GM23338 (cell line): ENCODE measurements at regions not wholly inside any gene's neighbourhood (a gene's known extent, or its start where the extent isn't known, plus 50 kb on each side); places are given as distances from the start of the nearest gene placed in this dataset.

Experiments
- ATAC-seq: fragments of 200-7000 bp; cut with Tn5 transposase; 3 replicates; pipeline ENCODE4 v1.9.1; 2020
- DNase-seq: peaks from one replicate; pipeline ENCODE4 v3.0.0-alpha.2; 2015; ENCODE audit warnings: low spot score
- H2AFZ ChIP-seq: fragments of 200-600 bp; sonication (generic); 2 replicates; pipeline ENCODE4 v1.8.0; 2016; ENCODE audit warnings: antibody characterized with exemption, mild to moderate bottlenecking, moderate library complexity
- H3F3A ChIP-seq: fragments of 200-600 bp; sonication (generic); replicated peaks from 2 replicates; pipeline ENCODE4 v1.8.0; 2017; ENCODE audit warnings: antibody characterized with exemption, mixed run types, low read depth
- H3K27ac ChIP-seq: fragments of 200-600 bp; sonication (generic); 2 replicates; pipeline ENCODE4 v1.6.1; 2016; ENCODE audit warnings: low read depth
- H3K27me3 ChIP-seq: fragments of 200-600 bp; sonication (generic); 2 replicates; pipeline ENCODE4 v1.8.0; 2016; ENCODE audit warnings: mild to moderate bottlenecking, mixed run types, moderate library complexity; ENCODE audit not compliant: insufficient read depth
- H3K36me3 ChIP-seq: fragments of 200-600 bp; sonication (generic); 2 replicates; pipeline ENCODE4 v1.8.0; 2016; ENCODE audit warnings: mild to moderate bottlenecking; ENCODE audit not compliant: insufficient read depth
- H3K4me1 ChIP-seq: fragments of 200-600 bp; sonication (generic); 2 replicates; pipeline ENCODE4 v1.8.0; 2016; ENCODE audit warnings: mild to moderate bottlenecking, moderate library complexity; ENCODE audit not compliant: insufficient read depth
- H3K4me2 ChIP-seq: fragments of 200-600 bp; sonication (generic); 2 replicates; pipeline ENCODE4 v1.7.1; 2017; ENCODE audit warnings: mixed run types
- H3K4me3 ChIP-seq: fragments of 200-600 bp; sonication (generic); 2 replicates; pipeline ENCODE4 v1.6.1; 2016; ENCODE audit warnings: mixed run types
- H3K79me2 ChIP-seq: fragments of 200-600 bp; sonication (generic); replicated peaks from 2 replicates; pipeline ENCODE4 v1.8.0; 2017; ENCODE audit warnings: mild to moderate bottlenecking; ENCODE audit not compliant: insufficient read depth
- H3K9me2 ChIP-seq: fragments of 200-600 bp; sonication (generic); 2 replicates; pipeline ENCODE4 v1.8.0; 2017; ENCODE audit not compliant: insufficient read depth
- H4K20me1 ChIP-seq: fragments of 200-600 bp; sonication (generic); replicated peaks from 2 replicates; pipeline ENCODE4 v1.8.0; 2017; ENCODE audit warnings: mild to moderate bottlenecking; ENCODE audit not compliant: insufficient read depth
- H3K27ac Mint-ChIP-seq: 2 replicates; pipeline ENCODE4 v1.8.0; 2020; ENCODE audit warnings: inconsistent platforms, mild to moderate bottlenecking, moderate library complexity, mixed read lengths
- H3K27me3 Mint-ChIP-seq: 3 replicates; pipeline ENCODE4 v1.8.0; 2022; ENCODE audit warnings: low read depth, mild to moderate bottlenecking, moderate library complexity, mixed read lengths, inconsistent platforms; ENCODE audit not compliant: insufficient read depth, poor library complexity
- H3K36me3 Mint-ChIP-seq: 3 replicates; pipeline ENCODE4 v1.8.0; 2021; ENCODE audit warnings: low read depth, mild to moderate bottlenecking, inconsistent platforms, moderate library complexity, mixed read lengths
- H3K4me1 Mint-ChIP-seq: 3 replicates; pipeline ENCODE4 v1.8.0; 2020; ENCODE audit warnings: mild to moderate bottlenecking, inconsistent platforms, mixed read lengths
- H3K4me3 Mint-ChIP-seq: 3 replicates; pipeline ENCODE4 v1.8.0; 2021; ENCODE audit warnings: moderate library complexity, mild to moderate bottlenecking, inconsistent platforms, mixed read lengths
- H3K9me3 Mint-ChIP-seq: 3 replicates; pipeline ENCODE4 v1.8.0; 2020; ENCODE audit warnings: moderate library complexity, mild to moderate bottlenecking, inconsistent platforms, mixed read lengths
- CREB1 ChIP-seq: fragments of 250-450 bp; sonication (Bioruptor Pico); IDR thresholded peaks from 2 replicates; pipeline ENCODE4 v1.5.0; 2020; ENCODE audit warnings: low read depth, mild to moderate bottlenecking, moderate library complexity
- EZH2 ChIP-seq: fragments of 200-600 bp; sonication (generic); IDR thresholded peaks from one replicate; pipeline ENCODE4 v1.8.0; 2017; ENCODE audit warnings: antibody characterized with exemption, mild to moderate bottlenecking, low read depth; ENCODE audit not compliant: unreplicated experiment
- NANOG ChIP-seq: IDR thresholded peaks from 2 replicates; pipeline ENCODE4 v1.6.1; 2016; ENCODE audit warnings: antibody characterized with exemption, borderline replicate concordance
- POLR2AphosphoS5 ChIP-seq: IDR thresholded peaks from 2 replicates; pipeline ENCODE4 v1.6.1; 2016; ENCODE audit warnings: antibody characterized with exemption, low read depth
- ZNF114 ChIP-seq: fragments of 250-450 bp; sonication (Bioruptor Pico); IDR thresholded peaks from 2 replicates; pipeline ENCODE4 v1.5.0; 2020; ENCODE audit warnings: mild to moderate bottlenecking, moderate library complexity
- TF ChIP-seq, protein P1 (sequence below): fragments of 250-450 bp; sonication (Bioruptor Pico); IDR thresholded peaks from 2 replicates; pipeline ENCODE4 v1.5.0; 2020; ENCODE audit warnings: mild to moderate bottlenecking, moderate library complexity
- TF ChIP-seq, protein P2 (sequence below), 2 experiments: fragments of 200-600 bp in 1 of 2; sonication (generic) in 1 of 2; conservative IDR thresholded peaks; 2 replicates each; pipeline versions ENCODE4 v1.5.1 to v1.6.1; 2016 to 2017; ENCODE audit warnings: antibody characterized with exemption in 2 of 2, low read depth in 2 of 2, mild to moderate bottlenecking in 2 of 2, moderate library complexity in 1 of 2
- TF ChIP-seq, protein P3 (sequence below): IDR thresholded peaks from 2 replicates; pipeline ENCODE4 v1.6.1; 2016; ENCODE audit warnings: antibody characterized with exemption
- TF ChIP-seq, protein P4 (sequence below): IDR thresholded peaks from one replicate; pipeline ENCODE4 v1.6.1; 2018; ENCODE audit warnings: antibody characterized with exemption; ENCODE audit not compliant: unreplicated experiment

DNA sequence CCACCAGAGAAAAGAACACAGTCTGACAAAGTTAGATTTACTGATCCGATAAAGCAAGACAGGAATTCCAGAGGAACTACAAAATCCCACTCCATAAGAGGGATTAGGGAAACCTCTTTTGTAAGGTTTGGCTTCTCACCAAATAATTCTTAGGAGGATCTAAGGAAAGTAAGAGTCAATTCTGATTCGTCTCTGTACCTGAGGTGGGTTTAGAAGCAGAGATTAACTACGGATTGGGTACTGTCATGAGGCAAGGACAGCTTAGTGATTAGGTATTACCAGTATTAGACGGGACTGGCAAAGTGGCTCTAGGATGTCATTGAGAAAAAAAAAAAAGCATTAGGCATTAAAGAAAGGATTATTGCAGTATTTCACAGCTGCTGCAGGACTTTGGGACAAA is 371.7 kb upstream of the BRINP3 start (continued):
- TF ChIP-seq, protein P1, sequence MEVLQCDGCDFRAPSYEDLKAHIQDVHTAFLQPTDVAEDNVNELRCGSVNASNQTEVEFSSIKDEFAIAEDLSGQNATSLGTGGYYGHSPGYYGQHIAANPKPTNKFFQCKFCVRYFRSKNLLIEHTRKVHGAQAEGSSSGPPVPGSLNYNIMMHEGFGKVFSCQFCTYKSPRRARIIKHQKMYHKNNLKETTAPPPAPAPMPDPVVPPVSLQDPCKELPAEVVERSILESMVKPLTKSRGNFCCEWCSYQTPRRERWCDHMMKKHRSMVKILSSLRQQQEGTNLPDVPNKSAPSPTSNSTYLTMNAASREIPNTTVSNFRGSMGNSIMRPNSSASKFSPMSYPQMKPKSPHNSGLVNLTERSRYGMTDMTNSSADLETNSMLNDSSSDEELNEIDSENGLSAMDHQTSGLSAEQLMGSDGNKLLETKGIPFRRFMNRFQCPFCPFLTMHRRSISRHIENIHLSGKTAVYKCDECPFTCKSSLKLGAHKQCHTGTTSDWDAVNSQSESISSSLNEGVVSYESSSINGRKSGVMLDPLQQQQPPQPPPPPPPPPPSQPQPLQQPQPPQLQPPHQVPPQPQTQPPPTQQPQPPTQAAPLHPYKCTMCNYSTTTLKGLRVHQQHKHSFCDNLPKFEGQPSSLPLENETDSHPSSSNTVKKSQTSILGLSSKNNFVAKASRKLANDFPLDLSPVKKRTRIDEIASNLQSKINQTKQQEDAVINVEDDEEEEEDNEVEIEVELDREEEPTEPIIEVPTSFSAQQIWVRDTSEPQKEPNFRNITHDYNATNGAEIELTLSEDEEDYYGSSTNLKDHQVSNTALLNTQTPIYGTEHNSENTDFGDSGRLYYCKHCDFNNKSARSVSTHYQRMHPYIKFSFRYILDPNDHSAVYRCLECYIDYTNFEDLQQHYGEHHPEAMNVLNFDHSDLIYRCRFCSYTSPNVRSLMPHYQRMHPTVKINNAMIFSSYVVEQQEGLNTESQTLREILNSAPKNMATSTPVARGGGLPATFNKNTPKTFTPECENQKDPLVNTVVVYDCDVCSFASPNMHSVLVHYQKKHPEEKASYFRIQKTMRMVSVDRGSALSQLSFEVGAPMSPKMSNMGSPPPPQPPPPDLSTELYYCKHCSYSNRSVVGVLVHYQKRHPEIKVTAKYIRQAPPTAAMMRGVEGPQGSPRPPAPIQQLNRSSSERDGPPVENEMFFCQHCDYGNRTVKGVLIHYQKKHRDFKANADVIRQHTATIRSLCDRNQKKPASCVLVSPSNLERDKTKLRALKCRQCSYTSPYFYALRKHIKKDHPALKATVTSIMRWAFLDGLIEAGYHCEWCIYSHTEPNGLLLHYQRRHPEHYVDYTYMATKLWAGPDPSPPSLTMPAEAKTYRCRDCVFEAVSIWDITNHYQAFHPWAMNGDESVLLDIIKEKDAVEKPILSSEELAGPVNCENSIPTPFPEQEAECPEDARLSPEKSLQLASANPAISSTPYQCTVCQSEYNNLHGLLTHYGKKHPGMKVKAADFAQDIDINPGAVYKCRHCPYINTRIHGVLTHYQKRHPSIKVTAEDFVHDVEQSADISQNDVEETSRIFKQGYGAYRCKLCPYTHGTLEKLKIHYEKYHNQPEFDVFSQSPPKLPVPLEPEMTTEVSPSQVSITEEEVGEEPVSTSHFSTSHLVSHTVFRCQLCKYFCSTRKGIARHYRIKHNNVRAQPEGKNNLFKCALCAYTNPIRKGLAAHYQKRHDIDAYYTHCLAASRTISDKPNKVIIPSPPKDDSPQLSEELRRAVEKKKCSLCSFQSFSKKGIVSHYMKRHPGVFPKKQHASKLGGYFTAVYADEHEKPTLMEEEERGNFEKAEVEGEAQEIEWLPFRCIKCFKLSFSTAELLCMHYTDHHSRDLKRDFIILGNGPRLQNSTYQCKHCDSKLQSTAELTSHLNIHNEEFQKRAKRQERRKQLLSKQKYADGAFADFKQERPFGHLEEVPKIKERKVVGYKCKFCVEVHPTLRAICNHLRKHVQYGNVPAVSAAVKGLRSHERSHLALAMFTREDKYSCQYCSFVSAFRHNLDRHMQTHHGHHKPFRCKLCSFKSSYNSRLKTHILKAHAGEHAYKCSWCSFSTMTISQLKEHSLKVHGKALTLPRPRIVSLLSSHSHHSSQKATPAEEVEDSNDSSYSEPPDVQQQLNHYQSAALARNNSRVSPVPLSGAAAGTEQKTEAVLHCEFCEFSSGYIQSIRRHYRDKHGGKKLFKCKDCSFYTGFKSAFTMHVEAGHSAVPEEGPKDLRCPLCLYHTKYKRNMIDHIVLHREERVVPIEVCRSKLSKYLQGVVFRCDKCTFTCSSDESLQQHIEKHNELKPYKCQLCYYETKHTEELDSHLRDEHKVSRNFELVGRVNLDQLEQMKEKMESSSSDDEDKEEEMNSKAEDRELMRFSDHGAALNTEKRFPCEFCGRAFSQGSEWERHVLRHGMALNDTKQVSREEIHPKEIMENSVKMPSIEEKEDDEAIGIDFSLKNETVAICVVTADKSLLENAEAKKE: no peak
- TF ChIP-seq POLR2AphosphoS5 (no peak), CREB1 (CRISPR knock-in tag) (no peak), ZNF114 (CRISPR knock-in tag) (no peak), NANOG (no peak)

DNA sequence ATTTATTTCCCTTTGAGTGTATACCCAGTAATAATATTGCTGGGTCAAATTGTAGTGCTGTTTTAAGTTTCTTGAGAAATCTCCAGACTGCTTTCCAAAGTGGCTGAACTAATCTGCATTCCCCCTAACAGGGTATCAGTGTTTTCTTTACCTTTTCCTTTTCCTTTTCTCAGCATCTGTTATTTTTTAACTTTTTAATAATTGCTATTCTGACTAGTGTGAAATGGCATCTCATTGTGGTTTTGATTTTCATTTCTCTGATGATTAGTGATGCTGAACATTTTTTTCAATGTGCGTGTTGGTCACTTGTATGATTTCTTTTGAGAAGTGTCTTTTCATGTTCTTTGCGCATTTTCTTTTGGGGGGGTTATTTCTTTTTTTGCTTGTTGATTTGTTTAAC is 374.9 kb upstream of the BRINP3 start:
- H3K9me3 Mint-ChIP-seq: peaks cover 12% of the 10 kb centered on the region; the same call in 1 of the 3 replicates
- DNase-seq (no peak), ATAC-seq (no peak)
- H3K79me2 ChIP-seq: no peaks in the 10 kb centered on the region
- H2AFZ ChIP-seq: no peak overlapping the region
- H4K20me1 ChIP-seq: no peaks in the 10 kb centered on the region
- no peak overlapping the region for H3K27ac Mint-ChIP-seq
- H3K36me3 ChIP-seq: no peaks in the 10 kb centered on the region
- H3K4me3 ChIP-seq: no peak overlapping the region
- no peak overlapping the region for H3K4me2 ChIP-seq
- no peak overlapping the region for H3K4me3 Mint-ChIP-seq
- no peaks in the 10 kb centered on the region for H3K27me3 ChIP-seq
- H3K9me2 ChIP-seq: peaks cover 12% of the 10 kb centered on the region
- H3K36me3 Mint-ChIP-seq: peaks cover 5% of the 10 kb centered on the region; the same call in 1 of the 3 replicates
- H3K27ac ChIP-seq: no peak overlapping the region
- H3K4me1 ChIP-seq: no peaks in the 10 kb centered on the region
- peaks cover 3% of the 10 kb centered on the region for H3K27me3 Mint-ChIP-seq
- H3K4me1 Mint-ChIP-seq: no peaks in the 10 kb centered on the region
- no peaks in the 10 kb centered on the region for H3F3A ChIP-seq
- TF ChIP-seq, protein P2, sequence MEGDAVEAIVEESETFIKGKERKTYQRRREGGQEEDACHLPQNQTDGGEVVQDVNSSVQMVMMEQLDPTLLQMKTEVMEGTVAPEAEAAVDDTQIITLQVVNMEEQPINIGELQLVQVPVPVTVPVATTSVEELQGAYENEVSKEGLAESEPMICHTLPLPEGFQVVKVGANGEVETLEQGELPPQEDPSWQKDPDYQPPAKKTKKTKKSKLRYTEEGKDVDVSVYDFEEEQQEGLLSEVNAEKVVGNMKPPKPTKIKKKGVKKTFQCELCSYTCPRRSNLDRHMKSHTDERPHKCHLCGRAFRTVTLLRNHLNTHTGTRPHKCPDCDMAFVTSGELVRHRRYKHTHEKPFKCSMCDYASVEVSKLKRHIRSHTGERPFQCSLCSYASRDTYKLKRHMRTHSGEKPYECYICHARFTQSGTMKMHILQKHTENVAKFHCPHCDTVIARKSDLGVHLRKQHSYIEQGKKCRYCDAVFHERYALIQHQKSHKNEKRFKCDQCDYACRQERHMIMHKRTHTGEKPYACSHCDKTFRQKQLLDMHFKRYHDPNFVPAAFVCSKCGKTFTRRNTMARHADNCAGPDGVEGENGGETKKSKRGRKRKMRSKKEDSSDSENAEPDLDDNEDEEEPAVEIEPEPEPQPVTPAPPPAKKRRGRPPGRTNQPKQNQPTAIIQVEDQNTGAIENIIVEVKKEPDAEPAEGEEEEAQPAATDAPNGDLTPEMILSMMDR (conservative IDR thresholded peaks at IDR 0.05; ENCODE audit: low read depth in 2 of 2): no peak
- TF ChIP-seq ZNF114 (CRISPR knock-in tag) (no peak), POLR2AphosphoS5 (no peak), EZH2 (no peak)
- TF ChIP-seq, protein P3, sequence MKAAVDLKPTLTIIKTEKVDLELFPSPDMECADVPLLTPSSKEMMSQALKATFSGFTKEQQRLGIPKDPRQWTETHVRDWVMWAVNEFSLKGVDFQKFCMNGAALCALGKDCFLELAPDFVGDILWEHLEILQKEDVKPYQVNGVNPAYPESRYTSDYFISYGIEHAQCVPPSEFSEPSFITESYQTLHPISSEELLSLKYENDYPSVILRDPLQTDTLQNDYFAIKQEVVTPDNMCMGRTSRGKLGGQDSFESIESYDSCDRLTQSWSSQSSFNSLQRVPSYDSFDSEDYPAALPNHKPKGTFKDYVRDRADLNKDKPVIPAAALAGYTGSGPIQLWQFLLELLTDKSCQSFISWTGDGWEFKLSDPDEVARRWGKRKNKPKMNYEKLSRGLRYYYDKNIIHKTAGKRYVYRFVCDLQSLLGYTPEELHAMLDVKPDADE: no peak
- TF ChIP-seq, protein P4, sequence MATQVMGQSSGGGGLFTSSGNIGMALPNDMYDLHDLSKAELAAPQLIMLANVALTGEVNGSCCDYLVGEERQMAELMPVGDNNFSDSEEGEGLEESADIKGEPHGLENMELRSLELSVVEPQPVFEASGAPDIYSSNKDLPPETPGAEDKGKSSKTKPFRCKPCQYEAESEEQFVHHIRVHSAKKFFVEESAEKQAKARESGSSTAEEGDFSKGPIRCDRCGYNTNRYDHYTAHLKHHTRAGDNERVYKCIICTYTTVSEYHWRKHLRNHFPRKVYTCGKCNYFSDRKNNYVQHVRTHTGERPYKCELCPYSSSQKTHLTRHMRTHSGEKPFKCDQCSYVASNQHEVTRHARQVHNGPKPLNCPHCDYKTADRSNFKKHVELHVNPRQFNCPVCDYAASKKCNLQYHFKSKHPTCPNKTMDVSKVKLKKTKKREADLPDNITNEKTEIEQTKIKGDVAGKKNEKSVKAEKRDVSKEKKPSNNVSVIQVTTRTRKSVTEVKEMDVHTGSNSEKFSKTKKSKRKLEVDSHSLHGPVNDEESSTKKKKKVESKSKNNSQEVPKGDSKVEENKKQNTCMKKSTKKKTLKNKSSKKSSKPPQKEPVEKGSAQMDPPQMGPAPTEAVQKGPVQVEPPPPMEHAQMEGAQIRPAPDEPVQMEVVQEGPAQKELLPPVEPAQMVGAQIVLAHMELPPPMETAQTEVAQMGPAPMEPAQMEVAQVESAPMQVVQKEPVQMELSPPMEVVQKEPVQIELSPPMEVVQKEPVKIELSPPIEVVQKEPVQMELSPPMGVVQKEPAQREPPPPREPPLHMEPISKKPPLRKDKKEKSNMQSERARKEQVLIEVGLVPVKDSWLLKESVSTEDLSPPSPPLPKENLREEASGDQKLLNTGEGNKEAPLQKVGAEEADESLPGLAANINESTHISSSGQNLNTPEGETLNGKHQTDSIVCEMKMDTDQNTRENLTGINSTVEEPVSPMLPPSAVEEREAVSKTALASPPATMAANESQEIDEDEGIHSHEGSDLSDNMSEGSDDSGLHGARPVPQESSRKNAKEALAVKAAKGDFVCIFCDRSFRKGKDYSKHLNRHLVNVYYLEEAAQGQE: no peak
